T47D (cell line): ENCODE measurements at regions not wholly inside any gene's neighbourhood (a gene's known extent, or its start where the extent isn't known, plus 50 kb on each side); places are given as distances from the start of the nearest gene placed in this dataset.

Source experiments
- DNase-seq, 2 experiments: peaks; one replicate each; pipeline versions ENCODE4 v3.0.0 to v3.0.0-alpha.2; 2011 to 2012; ENCODE audit warnings: low read depth in 1 of 2, low spot score in 1 of 2
- JUND ChIP-seq: IDR thresholded peaks from 2 replicates; pipeline ENCODE4 v1.6.1; 2012; ENCODE audit warnings: low read depth
- in situ Hi-C: cut with HindIII; loops from 2 replicates; pipeline ENCODE4 v1.10.0; 2016; ENCODE audit warnings: low sequenced_read_pairs, low pct_unique_long_range_greater_than_20kb

- no peak for DNase-seq
- no peak for TF ChIP-seq JUND
- in situ Hi-C loops = no loop called here
Observed at GRCh38 chr20:48201885-48202284, 416.6 kb upstream of the SULF2 start.

- DNase-seq = no peak
- in situ Hi-C loops = no loop called here
Observed at GRCh38 chr20:48201188-48201587, 415.9 kb upstream of the SULF2 start.

GRCh38 chr20:48198929-48199451 is 413.7 kb upstream of the SULF2 start:
- in situ Hi-C loops = no loop called here
- DNase-seq = no peak
- TF ChIP-seq JUND = no peak

More at GRCh38 chr20:48201188-48201587, 415.9 kb upstream of the SULF2 start:
- TF ChIP-seq JUND = no peak

- no peak for TF ChIP-seq JUND
- in situ Hi-C loops = no loop called here
- no peak for DNase-seq
Observed at GRCh38 chr20:48197066-48197465, 411.8 kb upstream of the SULF2 start.

GRCh38 chr20:48196486-48196885 is 411.2 kb upstream of the SULF2 start:
- in situ Hi-C loops = no loop called here
- no peak for TF ChIP-seq JUND
- no peak for DNase-seq

GRCh38 chr20:48196001-48196400 is 410.7 kb upstream of the SULF2 start:
- no peak for DNase-seq
- in situ Hi-C loops = no loop called here
- no peak for TF ChIP-seq JUND

GRCh38 chr20:48195121-48195870 is 410.0 kb upstream of the SULF2 start:
- no peak for DNase-seq
- in situ Hi-C loops = no loop called here
- TF ChIP-seq JUND = no peak

GRCh38 chr20:48194583-48194982 is 409.3 kb upstream of the SULF2 start:
- in situ Hi-C loops = no loop called here
- no peak for TF ChIP-seq JUND
- DNase-seq = no peak

GRCh38 chr20:48193627-48194425 is 408.5 kb upstream of the SULF2 start:
- in situ Hi-C loops = no loop called here
- TF ChIP-seq JUND = no peak
- no peak for DNase-seq

GRCh38 chr20:48192109-48192508 is 406.8 kb upstream of the SULF2 start:
- no peak for TF ChIP-seq JUND
- peak in 1 of 2 experiments; percentile 52 for DNase-seq
- in situ Hi-C loops = no loop called here

- no peak for DNase-seq
- in situ Hi-C loops = no loop called here
- TF ChIP-seq JUND = no peak
Observed at GRCh38 chr20:48191200-48191599, 405.9 kb upstream of the SULF2 start.

GRCh38 chr20:48190757-48191156 is 405.5 kb upstream of the SULF2 start:
- no peak for TF ChIP-seq JUND
- in situ Hi-C loops = no loop called here
- no peak for DNase-seq

- DNase-seq = peak; percentile 73 to 75
- TF ChIP-seq JUND = no peak
- in situ Hi-C loops = no loop called here
Observed at GRCh38 chr20:48189181-48189580, 403.9 kb upstream of the SULF2 start.
